ENCODE measurements at regions not wholly inside any gene's neighbourhood (a gene's known extent, or its start where the extent isn't known, plus 50 kb on each side); places are given as distances from the start of the nearest gene placed in this dataset.
"Not testable (repeated sequence)": the region's sequence is repeated elsewhere in the genome, so short reads cannot be mapped to it uniquely, and the experiment has no call there.

DNA sequence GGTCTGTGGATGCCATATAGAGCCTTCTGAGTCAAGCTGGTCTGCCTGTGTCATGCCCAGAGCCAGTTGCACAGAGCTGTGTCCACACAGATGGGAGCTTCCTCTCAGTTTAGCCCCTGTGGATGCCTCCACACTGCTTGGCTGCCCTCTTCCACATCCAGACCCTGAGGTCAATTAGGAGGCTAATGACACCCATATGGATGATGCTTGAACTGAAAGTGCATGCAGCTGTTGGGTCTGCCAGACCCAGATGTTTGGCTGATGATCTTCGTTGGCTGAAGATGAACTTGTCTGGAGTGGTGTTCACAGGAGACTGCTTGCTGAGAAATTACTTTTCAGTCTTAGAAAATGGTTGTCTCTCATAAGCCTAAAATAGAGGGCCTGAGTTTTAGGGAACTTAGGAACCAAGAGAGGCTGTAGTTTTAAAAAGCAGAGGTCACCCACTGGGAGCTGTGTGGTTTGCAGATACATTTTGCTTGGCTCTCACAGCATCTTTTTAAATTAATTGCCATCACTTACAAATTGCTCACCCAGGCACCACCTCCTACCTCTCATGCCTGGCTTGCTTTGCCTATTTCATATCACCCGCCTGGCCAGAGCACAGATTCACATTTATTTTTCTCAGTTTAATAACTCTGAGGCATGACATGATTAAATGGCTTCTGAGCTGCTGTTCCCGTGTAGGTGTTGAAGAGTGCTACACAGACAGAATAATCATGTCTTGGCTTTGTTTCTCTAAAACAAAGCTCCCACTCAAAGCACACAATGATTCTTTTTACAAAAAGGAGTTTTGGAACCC lies 176.1 kb downstream of the MINAR1 start:
- DNase-seq, result no peak

GRCh38 chr15:79609506-79609905 lies 177.4 kb downstream of the MINAR1 start:
- no peak for DNase-seq

DNA sequence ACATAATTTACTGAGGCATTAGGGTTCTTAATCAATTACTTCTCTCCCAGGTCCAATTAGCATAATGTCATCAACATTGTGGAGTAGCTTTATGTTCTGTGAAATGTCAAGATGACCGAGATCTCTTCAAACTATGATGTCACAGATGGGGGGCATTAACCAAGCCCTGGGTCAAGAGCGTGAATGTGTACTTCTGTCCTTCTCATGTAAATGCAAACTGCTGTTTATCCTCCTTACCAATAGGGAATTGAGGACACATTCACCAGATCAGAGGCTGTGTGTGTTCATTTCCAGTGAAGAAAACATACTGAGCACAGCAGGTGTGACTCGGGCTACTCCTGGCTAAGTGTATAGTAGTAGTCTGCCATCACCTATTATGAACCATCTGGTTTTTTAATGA lies 177.9 kb downstream of the MINAR1 start:
- no peak for DNase-seq

DNA sequence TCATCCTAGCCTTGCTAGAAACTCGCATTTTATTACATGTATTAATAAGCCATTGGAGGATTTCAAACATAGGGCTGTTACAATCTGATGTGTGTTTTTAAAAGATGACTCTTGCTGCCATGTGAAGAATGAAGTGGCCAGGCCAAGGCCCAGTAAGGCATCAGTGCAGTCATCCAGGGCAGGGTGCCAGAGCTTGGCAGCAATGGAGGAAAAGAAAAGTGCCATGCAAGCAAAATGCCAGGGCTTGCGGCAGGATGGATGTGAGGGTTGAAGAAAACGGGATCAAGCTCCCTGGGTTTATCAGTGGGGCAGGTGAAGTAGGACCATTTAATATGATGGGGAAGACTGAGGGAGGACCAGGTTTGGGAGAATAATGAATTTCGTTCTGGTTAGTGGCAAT lies 183.6 kb downstream of the MINAR1 start:
- DNase-seq, result peak; percentile 30 to 31

- DNase-seq, result no peak
Observed at GRCh38 chr15:79617071-79617470, 184.9 kb downstream of the MINAR1 start.

GRCh38 chr15:79620112-79620857 lies 188.1 kb downstream of the MINAR1 start:
- no peak for DNase-seq

GRCh38 chr15:79621805-79622204 lies 189.7 kb downstream of the MINAR1 start:
- not testable (repeated sequence) for DNase-seq

DNA sequence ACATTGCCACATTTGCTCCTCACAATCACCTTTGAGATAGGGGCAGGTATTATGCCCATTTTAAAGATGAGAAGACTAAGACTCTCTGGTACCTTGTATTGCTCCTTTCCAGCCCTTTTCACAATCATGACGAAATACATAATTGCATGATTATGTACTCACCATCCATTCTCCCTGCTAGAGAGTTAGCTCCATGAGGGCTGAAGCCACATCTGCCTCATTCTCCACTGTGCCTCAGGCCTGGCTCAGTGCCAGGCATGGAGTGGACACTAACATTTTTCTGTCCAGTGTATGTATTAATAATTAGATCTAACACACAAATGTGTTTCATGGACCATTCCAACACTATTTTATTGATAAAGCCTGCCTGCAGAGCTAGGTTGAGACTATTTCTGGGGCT lies 191.4 kb downstream of the MINAR1 start:
- no peak for DNase-seq

DNA sequence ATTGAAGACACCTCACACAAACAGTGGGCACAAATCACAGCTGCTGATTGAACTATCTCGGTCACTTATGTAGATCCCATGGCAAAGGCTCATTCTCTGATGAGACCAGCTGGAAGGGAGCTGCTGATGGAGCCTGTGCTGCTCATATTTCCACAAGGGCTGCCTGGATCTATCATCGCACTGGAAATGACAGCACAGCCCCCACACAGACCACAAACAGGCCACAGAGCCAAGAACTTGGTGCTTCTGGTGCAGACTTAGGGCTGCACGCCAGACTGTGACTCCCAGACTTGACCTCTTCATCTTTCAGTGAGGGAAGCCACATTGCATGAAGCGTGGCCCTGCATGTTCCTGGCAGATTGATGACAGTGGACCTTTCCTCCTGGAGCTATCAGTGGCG lies 197.6 kb downstream of the MINAR1 start:
- DNase-seq, result no peak

GRCh38 chr15:79632457-79632856 lies 200.3 kb downstream of the MINAR1 start:
- DNase-seq, result no peak

GRCh38 chr15:79635149-79635771 lies 203.1 kb downstream of the MINAR1 start:
- no peak for DNase-seq

GRCh38 chr15:79635897-79636561 lies 203.9 kb downstream of the MINAR1 start:
- DNase-seq, result no peak

- no peak for DNase-seq
Observed at GRCh38 chr15:79640206-79640605, 208.1 kb downstream of the MINAR1 start.

DNA sequence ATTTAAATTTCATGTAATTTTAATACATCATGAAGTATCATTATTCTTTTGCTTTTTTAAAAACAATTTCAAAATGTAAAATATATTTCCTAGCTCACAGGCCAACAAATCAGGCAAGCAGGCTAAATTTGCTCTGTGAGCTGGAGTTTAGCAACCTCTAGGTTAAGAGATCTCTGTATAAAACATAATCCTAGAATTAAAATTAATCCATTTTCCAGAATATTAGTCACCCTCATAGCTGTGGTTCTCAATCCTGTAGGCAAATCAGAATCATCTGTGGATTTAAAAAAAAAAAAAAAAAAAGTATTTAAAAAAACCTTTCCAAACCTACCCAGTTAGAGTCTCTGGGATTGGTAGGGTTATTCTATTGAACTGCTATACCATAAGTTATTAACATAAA lies 209.7 kb downstream of the MINAR1 start:
- no peak for DNase-seq

- no peak for DNase-seq
Observed at GRCh38 chr15:79643393-79643792, 211.3 kb downstream of the MINAR1 start.

DNA sequence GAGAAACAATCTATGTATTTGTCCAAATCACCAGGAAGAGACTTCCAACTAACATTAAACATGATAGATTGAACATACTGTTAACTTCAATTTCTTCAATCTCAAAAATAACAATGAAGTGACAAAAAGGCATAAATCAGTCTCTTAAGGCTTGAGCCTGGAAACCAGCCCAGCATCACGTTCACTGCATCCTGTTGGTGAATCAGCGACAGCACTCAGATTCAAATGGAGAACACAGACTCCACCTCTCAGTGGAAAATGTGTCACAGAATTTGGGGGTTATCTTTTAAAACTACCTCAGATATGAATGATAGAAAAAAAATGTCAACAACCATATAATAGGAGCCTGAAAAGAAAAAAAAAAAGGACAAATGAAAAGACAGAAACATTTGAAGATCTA lies 212.0 kb downstream of the MINAR1 start:
- DNase-seq, result no peak

GRCh38 chr15:79652972-79653371 lies 220.8 kb downstream of the MINAR1 start:
- not testable (repeated sequence) for DNase-seq

DNA sequence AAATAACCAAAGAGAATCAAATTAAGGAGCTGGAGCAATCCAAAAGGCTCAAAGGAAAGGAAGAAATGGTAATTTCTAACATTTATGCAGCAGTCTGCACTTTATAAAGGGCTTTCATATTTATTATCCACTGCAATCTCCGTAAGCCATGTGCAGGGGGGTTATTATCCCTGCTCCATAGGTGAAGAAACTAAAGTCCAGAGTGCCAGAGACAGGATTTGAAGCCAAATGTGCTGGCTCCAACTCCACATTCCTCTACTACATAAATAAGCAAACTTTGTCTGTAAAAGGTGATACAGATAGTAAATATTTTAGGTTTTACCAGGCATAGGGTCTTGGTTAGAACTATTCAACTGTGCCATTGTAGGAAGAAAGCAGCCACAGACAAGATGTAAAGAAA lies 221.4 kb downstream of the MINAR1 start:
- DNase-seq, result no peak

GRCh38 chr15:79656151-79657000 lies 224.2 kb downstream of the MINAR1 start:
- DNase-seq, result no peak

GRCh38 chr15:79657722-79658121 lies 225.6 kb downstream of the MINAR1 start:
- DNase-seq, result no peak

DNA sequence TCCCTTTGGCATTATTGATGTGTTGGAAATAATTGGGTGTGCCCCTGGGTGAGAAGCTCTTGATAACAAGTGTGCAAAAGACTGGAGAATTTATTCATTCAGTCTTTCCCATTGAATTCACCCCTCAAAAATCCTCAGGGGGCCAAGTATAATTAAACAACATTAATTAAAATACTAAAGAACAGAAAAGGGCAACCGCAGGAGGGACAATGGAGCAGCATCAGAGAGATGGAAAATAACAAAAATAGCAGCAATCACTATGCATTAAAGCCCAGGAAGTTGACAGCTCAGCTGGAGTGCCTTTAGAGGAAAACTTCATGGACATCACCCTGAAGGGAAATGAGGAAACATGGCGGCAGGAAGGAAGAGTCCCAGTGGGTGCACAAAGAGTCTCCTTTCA lies 227.6 kb downstream of the MINAR1 start:
- no peak for DNase-seq

DNA sequence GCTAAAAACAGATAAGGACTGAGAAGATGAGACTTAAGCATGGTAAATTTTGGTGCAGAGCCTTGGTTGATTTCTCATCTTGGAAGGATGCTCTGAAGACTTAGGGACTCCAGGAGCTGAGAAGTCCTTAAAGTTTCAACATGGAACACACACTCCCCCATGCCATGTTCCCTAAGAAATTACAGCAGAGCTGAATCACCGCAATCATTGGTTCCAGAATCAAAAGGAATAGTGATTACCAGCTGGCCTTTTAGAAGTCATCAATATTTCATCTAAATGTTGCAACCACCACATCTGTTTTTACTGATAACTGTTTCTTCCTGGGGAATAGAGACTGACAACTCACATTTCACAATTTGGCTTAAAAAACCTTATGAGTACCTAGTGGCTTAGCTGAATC lies 229.3 kb downstream of the MINAR1 start:
- no peak for DNase-seq
